Activated CD4-positive, alpha-beta T cell treated with anti-CD3 and anti-CD28 coated beads, Interleukin-2, amount 10 ng/mL, durations not matched to agents 24 days and 14 days (primary cell): ENCODE measurements at regions not wholly inside any gene's neighbourhood (a gene's known extent, or its start where the extent isn't known, plus 50 kb on each side); places are given as distances from the start of the nearest gene placed in this dataset.
"Not testable (repeated sequence)": the region's sequence is repeated elsewhere in the genome, so short reads cannot be mapped to it uniquely, and the experiment has no call there.

Experiments used
- DNase-seq: peaks from one replicate; pipeline ENCODE4 v3.0.0; 2022
- H3K27ac Mint-ChIP-seq: one replicate; pipeline ENCODE4 v1.8.0; 2022; ENCODE audit warnings: mild to moderate bottlenecking, mixed read lengths
- H3K27me3 Mint-ChIP-seq: one replicate; pipeline ENCODE4 v1.8.0; 2022; ENCODE audit warnings: mixed read lengths
- H3K36me3 Mint-ChIP-seq: one replicate; pipeline ENCODE4 v1.8.0; 2022; ENCODE audit warnings: low read depth, mild to moderate bottlenecking, mixed read lengths
- H3K4me1 Mint-ChIP-seq: one replicate; pipeline ENCODE4 v1.8.0; 2021; ENCODE audit warnings: mixed read lengths
- H3K4me3 Mint-ChIP-seq: one replicate; pipeline ENCODE4 v1.8.0; 2022; ENCODE audit warnings: mild to moderate bottlenecking, moderate library complexity, mixed read lengths
- H3K9me3 Mint-ChIP-seq: one replicate; pipeline ENCODE4 v1.8.0; 2021; ENCODE audit warnings: mixed read lengths
- intact Hi-C: fragments of 100-400 bp; cut with micrococcal nuclease; formaldehyde crosslinking; loops from one replicate; pipeline ENCODE4 v1.15.1; 2023

DNA sequence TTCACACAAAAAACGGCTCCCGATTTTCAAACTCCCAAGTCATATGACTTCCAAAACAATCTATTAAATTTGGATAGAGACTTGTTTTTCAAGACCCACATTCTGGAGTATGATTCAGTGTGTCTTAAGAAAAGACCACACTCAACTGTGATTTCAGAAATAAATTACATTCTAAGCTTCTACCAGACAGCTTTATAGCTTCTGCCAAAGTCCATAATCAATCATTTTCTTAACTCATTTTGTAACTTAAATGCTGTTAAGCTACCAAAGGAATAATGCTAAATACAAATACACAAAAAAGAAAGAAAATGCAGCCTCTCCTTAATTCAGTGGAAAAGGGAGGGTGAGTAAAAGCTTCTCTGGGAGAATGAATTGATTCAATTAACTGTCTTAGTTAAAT, 192.3 kb upstream of the P2RY1 start:
- Mint-ChIP-seq H3K4me3 (no peak overlapping the region), H3K27ac (no peak overlapping the region), H3K36me3 (no peaks in the 10 kb centered on the region), H3K4me1 (no peaks in the 10 kb centered on the region), H3K9me3 (peaks cover 4% of the 10 kb centered on the region), H3K27me3 (peaks cover 9% of the 10 kb centered on the region)
- DNase-seq = no peak
- intact Hi-C loops = no loop called here

DNA sequence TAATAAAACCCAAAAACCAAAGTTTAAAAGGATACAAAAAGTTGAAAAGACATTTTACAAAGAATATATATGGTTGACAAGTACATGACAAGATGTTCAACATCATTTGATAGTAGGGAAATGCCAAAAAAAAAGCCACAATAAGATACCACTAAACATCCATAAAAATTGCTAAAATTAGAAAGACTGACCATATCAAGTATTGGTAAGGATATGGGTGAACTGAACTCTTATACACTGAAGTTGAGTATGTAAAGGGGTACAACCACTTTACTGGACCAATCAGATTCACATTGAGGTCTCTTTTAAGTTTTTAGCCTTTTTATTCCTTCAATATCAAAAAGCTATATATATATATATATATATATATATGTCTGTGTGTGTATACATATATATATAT, 190.5 kb upstream of the P2RY1 start:
- no peak for DNase-seq
- Mint-ChIP-seq H3K4me1 (no peaks in the 10 kb centered on the region), H3K9me3 (peaks cover 4% of the 10 kb centered on the region), H3K36me3 (no peaks in the 10 kb centered on the region), H3K4me3 (no peak overlapping the region), H3K27ac (no peak overlapping the region), H3K27me3 (peaks cover 3% of the 10 kb centered on the region)
- intact Hi-C loops = no loop called here

DNA sequence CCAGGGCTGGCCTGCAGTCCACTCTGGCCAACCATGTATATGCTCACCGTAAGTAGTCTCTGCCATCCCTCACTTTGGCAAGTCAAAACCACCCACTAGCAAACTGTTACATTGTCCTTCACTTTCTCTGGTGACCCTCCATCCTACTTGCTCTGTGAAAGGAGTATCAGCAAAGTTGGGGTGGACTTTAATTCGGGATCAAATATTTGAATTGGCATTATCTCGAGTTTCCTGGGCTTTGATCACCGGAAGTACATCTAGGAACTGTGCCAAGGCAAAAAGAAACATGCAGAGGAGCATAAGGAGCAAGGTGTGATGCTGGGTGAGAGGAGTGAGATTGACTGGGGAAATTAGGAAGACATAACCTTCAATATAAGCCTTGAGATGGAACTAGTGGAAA, 188.9 kb upstream of the P2RY1 start:
- H3K27ac Mint-ChIP-seq = no peak overlapping the region
- no peaks in the 10 kb centered on the region for H3K27me3 Mint-ChIP-seq

DNA sequence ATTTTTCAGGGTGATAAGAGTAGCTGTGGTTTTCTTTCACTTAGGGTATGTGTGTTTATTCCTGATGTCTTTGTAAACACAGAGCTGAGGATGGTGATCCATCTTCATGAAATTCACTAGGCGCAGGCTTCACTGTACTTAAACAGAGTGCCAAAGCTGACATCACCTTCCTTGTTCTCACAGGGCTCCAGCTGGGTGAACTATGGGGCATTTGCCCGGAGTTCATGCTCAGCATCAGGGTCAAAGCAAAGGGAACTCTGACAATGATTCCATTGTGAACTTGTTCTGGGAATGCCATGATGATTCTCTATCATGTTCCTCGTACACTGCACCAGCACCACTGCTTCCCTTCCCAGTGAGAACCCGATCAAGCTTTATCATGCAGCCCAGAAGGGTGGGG, 184.8 kb upstream of the P2RY1 start:
- intact Hi-C loops = no loop called here
- Mint-ChIP-seq H3K27me3 (peaks cover 9% of the 10 kb centered on the region), H3K9me3 (no peaks in the 10 kb centered on the region), H3K4me3 (no peak overlapping the region), H3K36me3 (no peaks in the 10 kb centered on the region), H3K4me1 (no peaks in the 10 kb centered on the region), H3K27ac (no peak overlapping the region)
- no peak for DNase-seq

More for the DNA sequence above, 188.9 kb upstream of the P2RY1 start:
- no peak overlapping the region for H3K4me3 Mint-ChIP-seq
- H3K9me3 Mint-ChIP-seq = peaks cover 4% of the 10 kb centered on the region
- intact Hi-C loops = no loop called here
- H3K36me3 Mint-ChIP-seq = no peaks in the 10 kb centered on the region
- no peaks in the 10 kb centered on the region for H3K4me1 Mint-ChIP-seq
- DNase-seq = no peak

DNA sequence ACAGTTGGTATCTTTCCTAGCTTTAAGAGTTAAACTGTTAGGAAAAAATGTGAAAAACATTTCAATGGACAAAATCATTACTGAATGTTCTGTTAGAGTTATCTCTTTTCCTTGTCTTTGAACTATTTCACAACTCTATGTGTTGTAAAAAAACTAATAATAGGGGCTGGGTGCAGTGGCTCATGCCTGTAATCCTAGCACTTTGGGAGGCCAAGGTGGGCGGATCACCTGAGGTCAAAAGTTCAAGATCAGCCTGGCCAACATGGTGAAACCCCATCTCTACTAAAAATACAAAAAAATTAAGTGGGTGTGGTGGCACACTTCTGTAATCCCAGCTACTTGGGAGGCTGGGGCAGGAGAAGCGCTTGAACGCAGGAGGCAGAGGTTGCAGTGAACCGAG, 184.0 kb upstream of the P2RY1 start:
- H3K4me3 Mint-ChIP-seq, H3K27ac Mint-ChIP-seq, intact Hi-C loops, H3K36me3 Mint-ChIP-seq, H3K9me3 Mint-ChIP-seq, DNase-seq, H3K4me1 Mint-ChIP-seq, H3K27me3 Mint-ChIP-seq: not testable (repeated sequence)

GRCh38 chr3:152656214-152656971, 178.5 kb upstream of the P2RY1 start:
- H3K4me1 Mint-ChIP-seq = peaks cover 3% of the 10 kb centered on the region
- no peak overlapping the region for H3K4me3 Mint-ChIP-seq
- intact Hi-C loops = no loop called here
- H3K36me3 Mint-ChIP-seq = no peaks in the 10 kb centered on the region
- no peak for DNase-seq
- H3K27ac Mint-ChIP-seq = no peak overlapping the region
- H3K27me3 Mint-ChIP-seq = peaks cover 12% of the 10 kb centered on the region
- peaks cover 7% of the 10 kb centered on the region for H3K9me3 Mint-ChIP-seq

- peaks cover 12% of the 10 kb centered on the region for H3K27me3 Mint-ChIP-seq
- H3K9me3 Mint-ChIP-seq = peaks cover 8% of the 10 kb centered on the region
- intact Hi-C loops = no loop called here
- no peak overlapping the region for H3K27ac Mint-ChIP-seq
- H3K36me3 Mint-ChIP-seq = no peaks in the 10 kb centered on the region
- H3K4me3 Mint-ChIP-seq = no peak overlapping the region
- peaks cover 3% of the 10 kb centered on the region for H3K4me1 Mint-ChIP-seq
- no peak for DNase-seq
Observed at GRCh38 chr3:152656972-152657355, 178.0 kb upstream of the P2RY1 start.

- peaks cover 3% of the 10 kb centered on the region for H3K4me1 Mint-ChIP-seq
Observed at GRCh38 chr3:152658977-152659720, 175.8 kb upstream of the P2RY1 start.

GRCh38 chr3:152662157-152662556, 172.8 kb upstream of the P2RY1 start:
- no peak for DNase-seq
- intact Hi-C loops = no loop called here
- Mint-ChIP-seq H3K9me3 (peaks cover 8% of the 10 kb centered on the region), H3K4me1 (no peaks in the 10 kb centered on the region), H3K36me3 (no peaks in the 10 kb centered on the region), H3K27ac (no peak overlapping the region), H3K27me3 (no peaks in the 10 kb centered on the region), H3K4me3 (no peak overlapping the region)

More at GRCh38 chr3:152658977-152659720, 175.8 kb upstream of the P2RY1 start:
- intact Hi-C loops = no loop called here
- no peak overlapping the region for H3K27ac Mint-ChIP-seq
- peaks cover 8% of the 10 kb centered on the region for H3K9me3 Mint-ChIP-seq
- H3K4me3 Mint-ChIP-seq = no peak overlapping the region
- no peak for DNase-seq
- no peaks in the 10 kb centered on the region for H3K36me3 Mint-ChIP-seq
- peaks cover 5% of the 10 kb centered on the region for H3K27me3 Mint-ChIP-seq

DNA sequence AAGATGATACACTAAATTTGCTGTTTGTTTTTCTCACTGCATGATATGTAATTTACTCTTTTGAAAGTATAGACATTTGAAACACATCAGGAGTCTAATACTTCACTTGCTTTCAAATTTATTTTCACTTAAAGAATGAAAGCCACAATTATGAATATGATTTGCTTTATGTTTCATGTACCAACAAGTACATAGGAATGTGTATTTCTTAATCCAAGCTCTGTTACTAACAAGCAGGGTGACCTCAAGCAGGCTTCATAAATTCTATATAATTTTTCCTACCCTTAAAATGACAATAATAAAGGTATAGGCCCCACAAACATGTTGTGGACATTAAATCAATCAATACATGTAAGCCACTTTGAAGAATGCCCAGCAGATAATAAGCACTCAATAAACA, 170.2 kb upstream of the P2RY1 start:
- Mint-ChIP-seq H3K27me3 (no peaks in the 10 kb centered on the region), H3K9me3 (peaks cover 8% of the 10 kb centered on the region), H3K4me3 (no peak overlapping the region), H3K4me1 (no peaks in the 10 kb centered on the region), H3K27ac (no peak overlapping the region), H3K36me3 (no peaks in the 10 kb centered on the region)
- DNase-seq = no peak
- intact Hi-C loops = no loop called here

DNA sequence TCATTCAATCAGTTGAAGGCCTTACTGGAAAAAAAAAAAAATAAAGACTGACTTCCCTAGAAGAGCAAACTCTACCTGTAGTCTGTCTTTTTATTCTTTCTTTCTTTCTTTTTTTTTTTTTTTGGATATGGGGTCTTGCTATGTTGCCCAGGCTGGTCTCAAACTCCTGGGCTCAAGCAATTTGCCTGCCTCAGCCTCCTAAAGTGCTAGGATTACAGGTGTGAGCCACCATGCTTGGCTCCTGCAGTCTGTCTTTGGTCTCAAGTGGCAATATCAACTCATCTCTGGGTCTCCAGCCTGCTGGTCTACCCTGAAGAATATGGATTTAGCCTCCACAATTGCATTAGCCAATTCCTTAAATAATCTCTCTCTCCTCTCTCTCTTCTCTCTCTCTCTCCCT, 167.7 kb upstream of the P2RY1 start:
- Mint-ChIP-seq H3K27ac (no peak overlapping the region), H3K4me1 (no peaks in the 10 kb centered on the region)

GRCh38 chr3:152669560-152669959, 165.4 kb upstream of the P2RY1 start:
- DNase-seq = no peak
- Mint-ChIP-seq H3K4me3 (no peak overlapping the region), H3K9me3 (no peaks in the 10 kb centered on the region), H3K4me1 (no peaks in the 10 kb centered on the region), H3K27ac (no peak overlapping the region), H3K27me3 (peaks cover 9% of the 10 kb centered on the region), H3K36me3 (no peaks in the 10 kb centered on the region)
- intact Hi-C loops = no loop called here

More for the DNA sequence above, 167.7 kb upstream of the P2RY1 start:
- intact Hi-C loops = no loop called here
- Mint-ChIP-seq H3K9me3 (no peaks in the 10 kb centered on the region), H3K27me3 (peaks cover 5% of the 10 kb centered on the region), H3K36me3 (no peaks in the 10 kb centered on the region), H3K4me3 (no peak overlapping the region)
- DNase-seq = no peak

DNA sequence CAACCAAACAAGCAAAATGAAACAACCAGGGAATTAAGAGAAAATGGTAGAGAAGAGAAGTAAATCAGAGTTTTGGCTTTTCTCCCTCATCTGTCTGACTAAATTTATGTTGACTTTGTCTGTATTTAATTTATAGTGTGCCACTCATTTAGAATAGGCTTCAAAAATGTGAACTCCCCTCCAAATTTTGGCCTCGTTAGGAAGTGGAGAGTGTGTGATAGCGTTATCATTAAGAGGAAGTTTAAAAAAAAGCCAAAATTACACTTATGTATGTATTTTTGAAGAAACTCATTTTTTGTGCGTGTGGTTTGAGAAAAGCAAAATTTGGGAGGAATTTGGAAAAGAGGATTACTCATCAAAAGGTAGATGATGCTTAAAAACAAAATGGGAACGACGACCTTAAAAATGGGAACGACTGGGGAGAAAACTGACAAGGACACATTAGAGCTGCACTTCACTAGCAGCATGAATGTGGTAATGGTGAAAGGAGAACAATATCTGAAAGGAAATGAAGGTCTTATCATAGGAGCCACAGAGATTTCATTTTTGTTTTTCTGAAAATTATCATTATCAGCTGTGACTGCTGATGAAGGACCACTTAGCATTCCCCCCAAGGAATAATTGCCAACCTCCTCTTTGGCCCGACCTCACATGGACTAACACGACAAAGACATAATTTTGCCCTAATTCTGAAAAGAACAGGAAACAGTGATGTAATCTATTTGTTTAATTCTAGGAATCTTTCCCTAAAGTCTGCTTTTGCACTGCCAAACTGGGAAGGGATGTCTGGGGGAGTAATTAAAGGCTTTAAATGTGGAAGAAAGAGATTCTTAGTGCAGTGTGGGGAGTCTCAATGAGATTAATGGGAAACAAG, 163.2 kb upstream of the P2RY1 start:
- intact Hi-C loops = no loop called here
- Mint-ChIP-seq H3K27ac (no peak overlapping the region), H3K36me3 (no peaks in the 10 kb centered on the region)

DNA sequence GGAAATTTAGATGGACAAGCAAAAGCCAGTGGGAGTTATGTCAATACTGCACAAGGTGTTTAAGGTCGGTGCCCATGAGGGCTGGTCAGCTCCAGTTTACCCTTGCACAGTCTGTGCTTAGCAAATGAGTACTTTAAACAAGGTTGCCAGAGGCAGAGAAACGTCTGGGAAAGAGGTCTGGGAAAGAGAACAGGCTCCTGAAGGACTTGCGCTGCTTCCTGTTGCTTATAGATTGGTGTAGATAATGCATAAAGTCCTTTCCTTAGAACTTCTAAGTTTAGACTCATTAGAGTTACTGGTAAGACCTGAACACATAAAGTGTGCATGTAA, 162.6 kb upstream of the P2RY1 start:
- intact Hi-C loops = no loop called here
- Mint-ChIP-seq H3K4me3 (no peak overlapping the region), H3K4me1 (no peaks in the 10 kb centered on the region), H3K9me3 (no peaks in the 10 kb centered on the region), H3K27ac (no peak overlapping the region), H3K36me3 (no peaks in the 10 kb centered on the region), H3K27me3 (peaks cover 9% of the 10 kb centered on the region)
- DNase-seq = no peak

More for the DNA sequence above, 163.2 kb upstream of the P2RY1 start:
- H3K27me3 Mint-ChIP-seq = peaks cover 9% of the 10 kb centered on the region
- no peak overlapping the region for H3K4me3 Mint-ChIP-seq
- no peaks in the 10 kb centered on the region for H3K4me1 Mint-ChIP-seq
- no peak for DNase-seq
- no peaks in the 10 kb centered on the region for H3K9me3 Mint-ChIP-seq
